ENCODE measurements at regions not wholly inside any gene's neighbourhood (a gene's known extent, or its start where the extent isn't known, plus 50 kb on each side); places are given as distances from the start of the nearest gene placed in this dataset.

- Mint-ChIP-seq H3K9me3 (ENCODE audit: unreplicated experiment) (no peaks in the 10 kb centered on the region), H3K27ac (ENCODE audit: unreplicated experiment) (no peak overlapping the region), H3K4me1 (ENCODE audit: low read depth, unreplicated experiment) (no peaks in the 10 kb centered on the region), H3K27me3 (ENCODE audit: insufficient read depth, unreplicated experiment) (no peaks in the 10 kb centered on the region), H3K36me3 (ENCODE audit: insufficient read depth, unreplicated experiment) (no peaks in the 10 kb centered on the region), H3K4me3 (ENCODE audit: unreplicated experiment) (no peak overlapping the region)
- TF ChIP-seq CTCF (IDR thresholded peaks at IDR 0.05; ENCODE audit: insufficient read depth in 1 of 2, low read depth in 1 of 2, low read length in 1 of 2, severe bottlenecking in 1 of 2, unreplicated experiment in 1 of 2): no peak
- H3K4me3 ChIP-seq (ENCODE audit: low read depth, low read length): no peak overlapping the region
- H3K9me3 ChIP-seq: no peaks in the 10 kb centered on the region
- intact Hi-C loops (cut with micrococcal nuclease; ENCODE audit: unreplicated experiment): no loop called here
- ChIA-PET POLR2A (no interaction called here), CTCF (no interaction called here)
- DNase-seq: no peak
- no peaks in the 10 kb centered on the region for H3K4me1 ChIP-seq
- no peaks in the 10 kb centered on the region for H3K27me3 ChIP-seq (replicated peaks; ENCODE audit: control insufficient read depth, insufficient read depth, low read length)
- no peaks in the 10 kb centered on the region for H3K36me3 ChIP-seq (ENCODE audit: control insufficient read depth, insufficient read depth, low read length)
- BruUV-seq (replicated peaks): no TSS peak
Observed at GRCh38 chr12:92614502-92614901, 88.3 kb upstream of the PLEKHG7 start.

GRCh38 chr12:92614001-92614400 is 88.8 kb upstream of the PLEKHG7 start:
- DNase-seq: no peak
- H3K4me1 Mint-ChIP-seq (ENCODE audit: low read depth, unreplicated experiment): no peaks in the 10 kb centered on the region
- H3K27me3 Mint-ChIP-seq (ENCODE audit: insufficient read depth, unreplicated experiment): no peaks in the 10 kb centered on the region
- no peak for TF ChIP-seq CTCF (IDR thresholded peaks at IDR 0.05; ENCODE audit: insufficient read depth in 1 of 2, low read depth in 1 of 2, low read length in 1 of 2, severe bottlenecking in 1 of 2, unreplicated experiment in 1 of 2)
- ChIA-PET POLR2A (no interaction called here), CTCF (no interaction called here)
- Histone ChIP-seq H3K4me1 (no peaks in the 10 kb centered on the region), H3K9me3 (no peaks in the 10 kb centered on the region), H3K4me3 (ENCODE audit: low read depth, low read length) (no peak overlapping the region), H3K36me3 (ENCODE audit: control insufficient read depth, insufficient read depth, low read length) (no peaks in the 10 kb centered on the region), H3K27me3 (replicated peaks; ENCODE audit: control insufficient read depth, insufficient read depth, low read length) (no peaks in the 10 kb centered on the region)
- no peaks in the 10 kb centered on the region for H3K36me3 Mint-ChIP-seq (ENCODE audit: insufficient read depth, unreplicated experiment)
- intact Hi-C loops (cut with micrococcal nuclease; ENCODE audit: unreplicated experiment): no loop called here
- no TSS peak for BruUV-seq (replicated peaks)
- H3K4me3 Mint-ChIP-seq (ENCODE audit: unreplicated experiment): no peak overlapping the region
- H3K9me3 Mint-ChIP-seq (ENCODE audit: unreplicated experiment): no peaks in the 10 kb centered on the region
- H3K27ac Mint-ChIP-seq (ENCODE audit: unreplicated experiment): no peak overlapping the region

- H3K36me3 Mint-ChIP-seq (ENCODE audit: insufficient read depth, unreplicated experiment): no peaks in the 10 kb centered on the region
Observed at GRCh38 chr12:92612611-92613010, 90.2 kb upstream of the PLEKHG7 start.

More at GRCh38 chr12:92612611-92613010, 90.2 kb upstream of the PLEKHG7 start:
- no peaks in the 10 kb centered on the region; the same call in none of the 2 replicates for H3K4me1 ChIP-seq
- no peaks in the 10 kb centered on the region for H3K27me3 Mint-ChIP-seq (ENCODE audit: insufficient read depth, unreplicated experiment)
- H3K4me3 Mint-ChIP-seq (ENCODE audit: unreplicated experiment): no peak overlapping the region
- no peaks in the 10 kb centered on the region for H3K9me3 ChIP-seq
- POLR2A ChIA-PET: no interaction called here
- intact Hi-C loops (cut with micrococcal nuclease; ENCODE audit: unreplicated experiment): no loop called here
- H3K27me3 ChIP-seq (replicated peaks; ENCODE audit: control insufficient read depth, insufficient read depth, low read length): no peaks in the 10 kb centered on the region
- no peak overlapping the region for H3K27ac Mint-ChIP-seq (ENCODE audit: unreplicated experiment)
- no peak for DNase-seq
- H3K4me3 ChIP-seq (ENCODE audit: low read depth, low read length): no peak overlapping the region
- no peaks in the 10 kb centered on the region for H3K9me3 Mint-ChIP-seq (ENCODE audit: unreplicated experiment)
- no TSS peak for BruUV-seq (replicated peaks)
- H3K36me3 ChIP-seq (ENCODE audit: control insufficient read depth, insufficient read depth, low read length): no peaks in the 10 kb centered on the region
- CTCF ChIA-PET: no interaction called here
- H3K4me1 Mint-ChIP-seq (ENCODE audit: low read depth, unreplicated experiment): no peaks in the 10 kb centered on the region
- TF ChIP-seq CTCF (IDR thresholded peaks at IDR 0.05; ENCODE audit: insufficient read depth in 1 of 2, low read depth in 1 of 2, low read length in 1 of 2, severe bottlenecking in 1 of 2, unreplicated experiment in 1 of 2): no peak

Data from Caco-2 (cell line).